GM21786 (cell line): ENCODE measurements at regions not wholly inside any gene's neighbourhood (a gene's known extent, or its start where the extent isn't known, plus 50 kb on each side); places are given as distances from the start of the nearest gene placed in this dataset.
"Not testable (repeated sequence)": the region's sequence is repeated elsewhere in the genome, so short reads cannot be mapped to it uniquely, and the experiment has no call there.

Source experiments
- ATAC-seq: cut with Tn5 transposase; IDR thresholded peaks from one replicate; pipeline ENCODE4 v1.9.1; 2021; ENCODE audit not compliant: unreplicated experiment

- no peak for ATAC-seq
Measured at GRCh38 chrX:39484159-39485068, 613.3 kb downstream of the BCOR start.

- ATAC-seq, result no peak
Measured at GRCh38 chrX:39487166-39487968, 610.4 kb downstream of the BCOR start.

DNA sequence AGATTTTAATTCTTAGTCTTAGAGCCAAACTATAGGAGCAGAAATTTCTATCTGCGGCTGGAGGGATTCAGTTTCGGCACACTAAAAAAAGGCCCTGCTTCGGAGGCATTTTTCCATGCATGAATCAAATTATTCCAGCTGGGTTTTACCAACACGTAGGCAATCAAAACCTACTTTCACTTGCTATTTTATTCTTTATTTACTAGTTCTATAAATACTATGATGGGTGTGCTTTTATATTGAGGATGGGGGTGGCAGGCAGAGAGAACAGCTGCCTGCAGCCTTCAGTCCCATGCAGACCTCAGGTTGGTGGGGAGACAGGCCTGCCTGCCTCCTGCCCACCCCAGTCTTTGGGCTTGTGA lies 609.8 kb downstream of the BCOR start:
- no peak for ATAC-seq

- peak; percentile 61 for ATAC-seq
Measured at GRCh38 chrX:39491548-39492297, 606.0 kb downstream of the BCOR start.

DNA sequence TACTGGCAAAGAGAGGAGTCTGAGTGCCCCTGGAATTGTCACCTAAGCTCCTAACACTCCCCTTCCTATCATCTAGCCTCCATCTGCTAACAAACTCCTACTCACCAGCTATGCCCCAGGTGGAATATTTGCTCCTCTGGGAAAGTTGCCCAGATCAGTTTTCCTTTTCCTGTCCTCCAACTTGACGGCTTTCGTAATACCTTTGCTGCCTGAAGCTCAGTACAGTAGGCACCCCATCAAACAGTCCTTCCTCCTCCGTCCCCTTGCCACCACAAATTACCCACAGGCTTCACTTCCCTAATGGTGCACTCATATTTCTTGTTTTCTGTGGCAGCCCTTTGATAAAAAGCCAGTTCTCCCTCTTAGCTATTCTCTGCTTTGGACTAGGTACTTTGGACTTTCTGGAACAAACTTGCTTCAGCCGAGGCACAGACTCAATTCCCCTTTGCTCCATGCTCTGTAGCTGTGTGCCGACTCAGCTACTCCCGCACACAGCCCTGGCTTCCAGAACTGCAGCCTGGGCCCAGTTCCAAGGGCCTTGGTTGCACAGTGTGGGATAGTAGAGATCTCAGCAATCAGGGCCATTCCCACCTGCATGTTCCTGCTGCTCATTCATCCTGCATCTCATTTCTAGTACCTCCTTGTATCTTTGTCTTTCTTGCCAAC lies 605.1 kb downstream of the BCOR start:
- peak; percentile 67 for ATAC-seq

GRCh38 chrX:39493168-39493567 lies 604.6 kb downstream of the BCOR start:
- no peak for ATAC-seq

DNA sequence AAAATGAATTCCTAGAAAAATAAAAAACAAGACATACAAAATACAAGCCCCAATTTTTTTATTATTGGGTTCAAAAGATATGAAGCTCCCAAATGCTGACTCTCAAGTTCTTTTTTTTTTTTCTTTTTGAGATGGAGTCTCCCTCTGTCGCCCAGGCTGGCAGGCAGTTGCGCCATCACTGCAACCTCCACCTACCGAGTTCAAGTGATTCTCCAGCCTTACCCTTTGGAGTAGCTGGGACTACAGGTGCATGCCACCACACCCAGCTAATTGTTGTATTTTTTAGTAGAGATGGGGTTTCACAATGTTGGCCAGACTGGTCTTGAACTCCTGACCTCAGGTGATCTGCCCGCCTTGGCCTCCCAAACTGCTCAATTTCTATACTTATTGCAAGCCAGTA lies 600.6 kb downstream of the BCOR start:
- not testable (repeated sequence) for ATAC-seq

- no peak for ATAC-seq
Measured at GRCh38 chrX:39497702-39498265, 600.0 kb downstream of the BCOR start.

- ATAC-seq, result no peak
Measured at GRCh38 chrX:39499996-39500395, 597.8 kb downstream of the BCOR start.

GRCh38 chrX:39501822-39502221 lies 595.9 kb downstream of the BCOR start:
- ATAC-seq, result no peak

DNA sequence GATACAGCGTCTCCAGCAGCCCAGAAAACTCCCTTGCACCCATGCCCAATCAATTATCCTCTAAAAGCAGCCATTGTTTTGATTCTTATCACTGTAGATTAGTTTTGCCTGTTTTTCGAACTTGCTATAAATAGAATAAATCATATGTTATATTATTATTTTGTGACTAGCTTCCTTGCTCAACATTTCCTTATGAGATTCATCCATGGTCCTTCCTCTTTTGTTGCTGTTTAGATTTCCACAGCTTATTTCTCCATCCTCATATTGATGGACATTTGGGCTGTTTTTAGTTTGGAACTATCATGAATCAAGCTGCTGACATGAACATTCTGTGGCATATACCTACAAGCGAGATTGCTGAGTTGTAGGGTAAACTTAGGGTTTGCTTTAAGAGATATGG lies 595.3 kb downstream of the BCOR start:
- ATAC-seq, result no peak

DNA sequence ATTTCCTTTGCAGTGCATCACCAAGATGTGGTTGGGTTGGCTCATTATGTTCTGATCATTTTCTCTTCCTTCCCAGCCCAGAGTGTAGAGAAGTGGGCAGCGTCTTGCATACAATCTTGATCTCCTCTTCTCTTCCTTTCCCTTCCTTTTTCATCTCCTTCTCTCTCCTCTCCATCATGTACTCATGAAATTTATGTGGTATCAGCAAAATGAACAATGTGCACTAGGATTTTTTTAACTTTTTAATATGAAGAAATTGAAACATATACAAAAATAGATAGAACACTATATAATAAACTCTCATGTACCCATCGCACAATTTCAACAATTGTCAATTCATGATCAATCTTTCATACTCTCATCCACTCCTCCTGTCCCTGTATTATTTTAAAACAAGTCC lies 593.5 kb downstream of the BCOR start:
- no peak for ATAC-seq

- no peak for ATAC-seq
Measured at GRCh38 chrX:39504850-39505259, 592.9 kb downstream of the BCOR start.

DNA sequence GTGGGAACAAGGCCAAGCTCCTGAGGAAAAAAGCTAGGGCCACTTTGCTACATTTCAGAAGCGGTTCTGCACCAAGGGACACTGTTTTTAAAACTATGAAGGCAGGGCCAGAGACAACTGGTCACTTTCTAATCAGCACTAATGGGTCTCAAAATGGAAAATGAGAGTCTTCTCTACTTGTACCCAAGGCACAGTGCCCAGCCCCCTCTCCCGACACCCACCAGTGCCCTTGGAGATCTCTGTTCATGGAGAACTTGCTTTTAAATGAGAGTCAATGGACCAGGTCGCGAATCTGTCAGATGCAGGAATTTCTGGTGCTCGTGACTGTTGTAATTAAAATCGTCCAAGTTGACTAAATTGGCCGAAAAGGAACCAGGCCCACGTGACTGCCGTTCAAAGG lies 591.6 kb downstream of the BCOR start:
- ATAC-seq, result no peak

- ATAC-seq, result no peak
Measured at GRCh38 chrX:39507034-39507433, 590.7 kb downstream of the BCOR start.

- no peak for ATAC-seq
Measured at GRCh38 chrX:39507617-39508299, 590.0 kb downstream of the BCOR start.

DNA sequence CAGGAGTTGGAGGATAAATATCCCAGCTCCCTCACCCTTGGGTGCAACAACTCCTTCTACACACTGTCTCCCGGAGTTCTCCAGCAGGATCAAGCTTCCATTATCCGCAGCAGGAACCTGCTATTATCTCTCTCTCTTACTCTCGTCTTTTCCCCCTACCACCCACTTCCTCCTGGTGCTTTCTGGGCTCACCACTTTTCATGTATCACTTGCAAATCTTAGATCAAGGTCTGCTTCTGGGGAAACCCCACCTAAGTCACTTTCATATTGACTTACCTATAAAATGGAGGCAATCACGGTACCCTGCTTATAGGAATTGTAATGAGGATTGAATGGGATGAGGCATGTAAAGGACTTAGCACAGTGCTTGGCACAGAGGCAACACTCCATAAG lies 589.5 kb downstream of the BCOR start:
- ATAC-seq, result no peak

GRCh38 chrX:39509157-39509556 lies 588.6 kb downstream of the BCOR start:
- no peak for ATAC-seq

DNA sequence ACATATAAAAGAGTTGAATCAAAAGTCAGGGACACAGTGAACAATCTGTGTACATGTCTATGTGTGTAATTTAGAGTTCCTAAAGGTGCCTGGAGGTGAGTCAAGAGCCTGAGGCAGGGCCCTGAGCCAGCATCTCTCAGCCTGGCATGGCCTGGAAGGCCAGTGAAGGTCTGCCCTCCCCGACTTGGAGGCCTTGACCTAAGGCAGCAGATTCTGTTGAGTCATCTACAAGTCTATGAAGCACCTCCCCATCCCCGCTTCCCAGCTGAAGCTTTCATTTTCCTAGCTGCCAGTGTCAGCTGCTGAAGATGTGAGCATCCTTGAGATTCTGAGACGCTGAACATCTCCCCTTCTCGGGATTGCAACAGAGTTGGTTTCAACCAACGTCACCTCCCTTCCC lies 583.9 kb downstream of the BCOR start:
- ATAC-seq, result no peak

GRCh38 chrX:39514801-39515200 lies 583.0 kb downstream of the BCOR start:
- ATAC-seq, result no peak
